ENCODE measurements at regions not wholly inside any gene's neighbourhood (a gene's known extent, or its start where the extent isn't known, plus 50 kb on each side); places are given as distances from the start of the nearest gene placed in this dataset.

- DNase-seq = no peak
- intact Hi-C loops (cut with DNase I) = no loop called here
Observed at GRCh38 chr2:223107825-223108224, 55.8 kb downstream of the KCNE4 start.

- intact Hi-C loops (cut with DNase I) = no loop called here
- no peak for DNase-seq
Observed at GRCh38 chr2:223108351-223109050, 56.5 kb downstream of the KCNE4 start.

- intact Hi-C loops (cut with DNase I) = no loop called here
- no peak for DNase-seq
Observed at GRCh38 chr2:223109341-223109740, 57.4 kb downstream of the KCNE4 start.

- no peak for DNase-seq
- intact Hi-C loops (cut with DNase I) = no loop called here
Observed at GRCh38 chr2:223113161-223113560, 61.2 kb downstream of the KCNE4 start.

GRCh38 chr2:223114170-223114569, 62.2 kb downstream of the KCNE4 start:
- DNase-seq = no peak
- intact Hi-C loops (cut with DNase I) = no loop called here

- no peak for DNase-seq
- intact Hi-C loops (cut with DNase I) = no loop called here
Observed at GRCh38 chr2:223114917-223115316, 62.9 kb downstream of the KCNE4 start.

- DNase-seq = no peak
- intact Hi-C loops (cut with DNase I) = no loop called here
Observed at GRCh38 chr2:223117533-223117932, 65.5 kb downstream of the KCNE4 start.

GRCh38 chr2:223121283-223121682, 69.3 kb downstream of the KCNE4 start:
- intact Hi-C loops (cut with DNase I) = no loop called here
- DNase-seq = no peak

GRCh38 chr2:223122781-223123180, 70.8 kb downstream of the KCNE4 start:
- no peak for DNase-seq
- intact Hi-C loops (cut with DNase I) = no loop called here

GRCh38 chr2:223123855-223124610, 72.0 kb downstream of the KCNE4 start:
- intact Hi-C loops (cut with DNase I) = no loop called here
- DNase-seq = no peak

- intact Hi-C loops (cut with DNase I) = no loop called here
- no peak for DNase-seq
Observed at GRCh38 chr2:223141606-223142005, 89.6 kb downstream of the KCNE4 start.

- no peak for DNase-seq
- intact Hi-C loops (cut with DNase I) = no loop called here
Observed at GRCh38 chr2:223142118-223142517, 90.1 kb downstream of the KCNE4 start.

- intact Hi-C loops (cut with DNase I) = no loop called here
- no peak for DNase-seq
Observed at GRCh38 chr2:223147431-223147830, 95.4 kb downstream of the KCNE4 start.

- DNase-seq = no peak
- intact Hi-C loops (cut with DNase I) = no loop called here
Observed at GRCh38 chr2:223148516-223148915, 96.5 kb downstream of the KCNE4 start.

GRCh38 chr2:223155956-223156355, 104.0 kb downstream of the KCNE4 start:
- no peak for DNase-seq
- intact Hi-C loops (cut with DNase I) = no loop called here

GRCh38 chr2:223161873-223162458, 110.0 kb downstream of the KCNE4 start:
- intact Hi-C loops (cut with DNase I) = no loop called here
- DNase-seq = no peak

GRCh38 chr2:223165423-223166214, 113.6 kb downstream of the KCNE4 start:
- intact Hi-C loops (cut with DNase I) = no loop called here
- no peak for DNase-seq

GRCh38 chr2:223166215-223166493, 114.2 kb downstream of the KCNE4 start:
- DNase-seq = no peak
- intact Hi-C loops (cut with DNase I) = no loop called here

- intact Hi-C loops (cut with DNase I) = no loop called here
- DNase-seq = no peak
Observed at GRCh38 chr2:223166983-223167650, 115.1 kb downstream of the KCNE4 start.

Data from head of caudate nucleus (tissue), 42 donors.